ENCODE measurements at regions not wholly inside any gene's neighbourhood (a gene's known extent, or its start where the extent isn't known, plus 50 kb on each side); places are given as distances from the start of the nearest gene placed in this dataset.
A peak's percentile ranks its signal among the peaks of the same experiment; 100 is the strongest.

DNA sequence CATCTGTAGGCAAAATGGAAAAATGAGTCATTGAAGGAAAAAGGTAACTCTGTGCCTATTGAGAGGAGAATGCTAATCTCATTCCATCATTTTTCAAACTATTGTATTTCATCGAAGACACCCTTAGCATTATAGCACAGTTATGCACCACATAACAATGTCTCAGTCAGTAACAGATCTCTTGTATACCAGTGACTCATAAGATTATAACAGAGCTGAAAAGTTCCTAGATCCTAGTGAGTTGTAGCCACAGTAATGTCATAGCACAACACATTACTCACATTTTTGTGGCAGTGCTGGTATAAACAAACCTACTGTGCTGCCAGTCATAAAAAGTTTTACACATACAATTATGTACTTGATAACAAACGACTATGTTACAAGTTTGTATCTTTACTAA is 1077.6 kb downstream of the DIAPH3 start:
- TF ChIP-seq, protein P1, sequence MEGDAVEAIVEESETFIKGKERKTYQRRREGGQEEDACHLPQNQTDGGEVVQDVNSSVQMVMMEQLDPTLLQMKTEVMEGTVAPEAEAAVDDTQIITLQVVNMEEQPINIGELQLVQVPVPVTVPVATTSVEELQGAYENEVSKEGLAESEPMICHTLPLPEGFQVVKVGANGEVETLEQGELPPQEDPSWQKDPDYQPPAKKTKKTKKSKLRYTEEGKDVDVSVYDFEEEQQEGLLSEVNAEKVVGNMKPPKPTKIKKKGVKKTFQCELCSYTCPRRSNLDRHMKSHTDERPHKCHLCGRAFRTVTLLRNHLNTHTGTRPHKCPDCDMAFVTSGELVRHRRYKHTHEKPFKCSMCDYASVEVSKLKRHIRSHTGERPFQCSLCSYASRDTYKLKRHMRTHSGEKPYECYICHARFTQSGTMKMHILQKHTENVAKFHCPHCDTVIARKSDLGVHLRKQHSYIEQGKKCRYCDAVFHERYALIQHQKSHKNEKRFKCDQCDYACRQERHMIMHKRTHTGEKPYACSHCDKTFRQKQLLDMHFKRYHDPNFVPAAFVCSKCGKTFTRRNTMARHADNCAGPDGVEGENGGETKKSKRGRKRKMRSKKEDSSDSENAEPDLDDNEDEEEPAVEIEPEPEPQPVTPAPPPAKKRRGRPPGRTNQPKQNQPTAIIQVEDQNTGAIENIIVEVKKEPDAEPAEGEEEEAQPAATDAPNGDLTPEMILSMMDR (IDR thresholded peaks at IDR 0.05; ENCODE audit: low read depth, low read length) = no peak
- peak; percentile 16 to 91 for DNase-seq (ENCODE audit: low read depth in 2 of 2)
- H3K4me3 ChIP-seq (replicated peaks in 1 of 2; ENCODE audit: low read depth in 2 of 2, low read length in 2 of 2) = no peak overlapping the region

DNA sequence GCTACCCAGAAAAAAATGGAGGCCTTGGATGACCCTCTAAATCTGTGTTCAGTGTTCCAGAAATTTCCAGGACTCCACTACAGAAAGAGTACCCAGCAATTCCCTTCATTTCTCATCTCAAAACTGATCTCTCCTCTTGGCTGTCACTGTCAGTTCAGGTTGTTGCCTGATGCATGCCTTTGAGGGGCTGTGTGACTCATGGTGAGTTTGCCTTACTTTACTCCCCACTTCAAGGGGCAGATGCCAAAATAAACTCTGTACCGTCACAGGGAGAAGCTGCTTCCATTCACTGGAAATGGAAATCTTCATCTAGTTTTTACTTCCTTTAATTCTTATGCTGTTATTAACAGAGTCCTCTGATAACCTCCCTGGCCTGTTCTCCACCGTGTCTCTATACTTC is 1075.0 kb downstream of the DIAPH3 start:
- peak; percentile 14 to 77 for DNase-seq (ENCODE audit: low read depth in 2 of 2)

DNA sequence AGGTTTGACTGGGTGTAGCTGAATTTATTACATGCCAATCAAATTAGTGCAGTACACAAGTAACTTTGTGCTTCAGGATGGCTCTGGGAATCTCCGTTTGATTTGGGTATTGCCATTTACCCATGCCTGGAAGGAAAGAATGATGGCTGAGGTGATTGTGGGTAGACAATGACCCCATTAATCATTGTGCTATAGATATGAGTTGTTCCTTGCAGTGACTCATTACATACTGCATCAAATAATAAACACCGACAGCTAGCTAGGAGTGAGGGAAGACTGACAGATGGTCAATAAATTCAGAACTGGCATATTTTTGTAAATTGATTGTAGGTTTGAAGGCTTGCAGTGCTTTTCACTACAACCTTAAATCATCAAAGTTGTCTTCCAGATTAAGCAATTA is 1069.5 kb downstream of the DIAPH3 start:
- DNase-seq (ENCODE audit: low read depth in 2 of 2) = no peak
- no peak overlapping the region for H3K4me3 ChIP-seq (replicated peaks in 1 of 2; ENCODE audit: low read depth in 2 of 2, low read length in 2 of 2)
- TF ChIP-seq, protein P1 (IDR thresholded peaks at IDR 0.05; ENCODE audit: low read depth, low read length) = no peak

More for the DNA sequence above, 1075.0 kb downstream of the DIAPH3 start:
- no peak overlapping the region for H3K4me3 ChIP-seq (replicated peaks in 1 of 2; ENCODE audit: low read depth in 2 of 2, low read length in 2 of 2)
- TF ChIP-seq, protein P1 (IDR thresholded peaks at IDR 0.05; ENCODE audit: low read depth, low read length) = no peak

DNA sequence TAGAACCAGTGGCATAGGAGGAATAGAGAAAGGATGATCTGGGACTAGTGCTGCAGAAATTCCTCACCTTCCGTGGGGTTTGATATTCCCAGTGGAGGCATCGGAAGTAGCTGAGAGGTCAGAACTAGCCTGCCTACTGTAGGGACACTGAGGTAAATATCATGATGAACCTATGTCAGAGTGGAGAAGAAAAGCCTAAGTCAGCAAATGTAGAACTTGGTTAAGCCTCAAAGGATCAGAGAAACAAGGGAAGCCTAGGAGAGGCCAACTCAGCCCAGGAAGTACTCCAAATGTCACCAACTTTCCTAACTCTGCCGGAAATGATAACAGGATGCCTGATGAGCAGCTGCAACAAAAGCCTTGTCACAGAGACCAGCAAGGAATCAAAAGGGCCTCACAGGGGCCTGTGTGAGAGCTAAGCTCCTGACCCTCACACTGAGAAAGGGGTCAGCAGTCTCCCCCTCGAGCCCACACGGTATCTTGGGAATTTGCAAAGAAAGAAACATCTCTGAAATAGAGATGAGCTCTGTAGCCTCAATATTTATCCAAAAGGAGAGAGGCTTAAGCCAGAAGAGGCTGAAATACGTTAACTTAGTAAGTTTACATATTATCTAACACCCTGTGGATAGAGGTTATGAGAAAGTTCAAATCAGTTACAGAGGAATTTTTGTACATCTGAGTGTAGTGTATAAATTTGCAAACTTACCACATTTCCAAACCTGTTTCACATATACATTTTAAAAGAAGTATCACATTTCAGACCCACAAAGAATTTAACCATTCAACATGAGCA is 1064.3 kb downstream of the DIAPH3 start:
- no peak overlapping the region for H3K4me3 ChIP-seq (replicated peaks in 1 of 2; ENCODE audit: low read depth in 2 of 2, low read length in 2 of 2)
- peak in 1 of 2 donors; percentile 10 for DNase-seq (ENCODE audit: low read depth in 2 of 2)
- TF ChIP-seq, protein P1 (IDR thresholded peaks at IDR 0.05; ENCODE audit: low read depth, low read length) = no peak

- TF ChIP-seq, protein P1 (IDR thresholded peaks at IDR 0.05; ENCODE audit: low read depth, low read length) = no peak
- peak; percentile 69 to 83 for DNase-seq (ENCODE audit: low read depth in 2 of 2)
- H3K4me3 ChIP-seq (replicated peaks in 1 of 2; ENCODE audit: low read depth in 2 of 2, low read length in 2 of 2) = no peak overlapping the region
Measured at GRCh38 chr13:59103004-59103768, 1060.5 kb downstream of the DIAPH3 start.

DNA sequence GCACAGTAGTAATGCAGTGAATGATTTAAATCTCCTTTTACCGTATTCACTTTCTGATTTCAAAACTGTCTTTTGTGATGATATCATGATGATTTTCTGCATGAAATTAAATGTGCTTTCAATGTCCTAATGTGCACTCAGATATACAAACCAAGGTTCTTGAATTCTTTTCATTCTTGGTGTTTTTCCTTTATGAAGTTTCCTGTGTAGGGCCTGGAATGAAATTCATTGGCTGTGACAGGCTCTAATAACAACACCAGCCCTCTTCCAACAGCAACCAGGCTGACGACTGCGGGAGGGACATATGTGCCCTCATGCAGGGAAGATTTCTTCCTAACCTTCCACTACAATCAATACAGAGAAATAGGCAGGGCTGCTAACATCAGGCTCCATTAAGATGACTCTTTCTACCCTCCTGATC is 1052.0 kb downstream of the DIAPH3 start:
- peak; percentile 72 to 86 for DNase-seq (ENCODE audit: low read depth in 2 of 2)
- no peak overlapping the region for H3K4me3 ChIP-seq (replicated peaks in 1 of 2; ENCODE audit: low read depth in 2 of 2, low read length in 2 of 2)
- TF ChIP-seq, protein P1 (IDR thresholded peaks at IDR 0.05; ENCODE audit: low read depth, low read length) = no peak
